Astrocyte (in vitro differentiated cells and primary cell): ENCODE measurements at regions not wholly inside any gene's neighbourhood (a gene's known extent, or its start where the extent isn't known, plus 50 kb on each side); places are given as distances from the start of the nearest gene placed in this dataset.

ENCODE experiments used
- DNase-seq: peaks from one replicate; pipeline ENCODE4 v3.0.0-alpha.2; 2010; ENCODE audit warnings: low read depth
- FAIRE-seq: peaks from 2 replicates; lab custom pipeline; 2011; peaks lifted over from hg19 to GRCh38; lab: Jason Lieb, UNC
- H2AFZ ChIP-seq: 2 replicates; pipeline ENCODE4 v1.6.0; 2012; ENCODE audit warnings: low read depth, low read length, inconsistent platforms
- H3K27ac ChIP-seq: 2 replicates; pipeline ENCODE4 v1.5.1; 2011; ENCODE audit warnings: low read depth, low read length, inconsistent platforms
- H3K27me3 ChIP-seq: 2 replicates; pipeline ENCODE4 v1.6.0; 2011; ENCODE audit warnings: low read length, inconsistent platforms; ENCODE audit not compliant: insufficient read depth
- H3K36me3 ChIP-seq: 2 replicates; pipeline ENCODE4 v1.5.1; 2011; ENCODE audit warnings: low read length, inconsistent platforms; ENCODE audit not compliant: insufficient read depth
- H3K4me1 ChIP-seq: 2 replicates; pipeline ENCODE4 v1.5.1; 2011; ENCODE audit warnings: low read length, inconsistent platforms; ENCODE audit not compliant: insufficient read depth
- H3K4me2 ChIP-seq: 2 replicates; pipeline ENCODE4 v1.6.0; 2012; ENCODE audit warnings: low read length, inconsistent platforms
- H3K4me3 ChIP-seq: 2 replicates; pipeline ENCODE4 v1.5.1; 2011; ENCODE audit warnings: low read depth, mild to moderate bottlenecking, low read length, inconsistent platforms; ENCODE audit not compliant: insufficient read depth
- H3K79me2 ChIP-seq: 2 replicates; pipeline ENCODE4 v1.6.0; 2012; ENCODE audit warnings: mild to moderate bottlenecking, low read length, inconsistent platforms; ENCODE audit not compliant: insufficient read depth
- H3K9ac ChIP-seq: 2 replicates; pipeline ENCODE4 v1.6.0; 2012; ENCODE audit warnings: mild to moderate bottlenecking, low read length, inconsistent platforms
- H3K9me3 ChIP-seq: 2 replicates; pipeline ENCODE4 v1.5.1; 2012; ENCODE audit warnings: low read depth, mild to moderate bottlenecking, low read length, inconsistent platforms; ENCODE audit not compliant: insufficient read depth
- H4K20me1 ChIP-seq: 2 replicates; pipeline ENCODE4 v1.6.0; 2012; ENCODE audit warnings: low read length, inconsistent platforms; ENCODE audit not compliant: insufficient read depth
- H3K27ac Mint-ChIP-seq: one replicate; pipeline ENCODE4 v1.8.0; 2021; ENCODE audit warnings: mild to moderate bottlenecking, mixed read lengths; ENCODE audit not compliant: unreplicated experiment
- H3K27me3 Mint-ChIP-seq: one replicate; pipeline ENCODE4 v1.8.0; 2021; ENCODE audit warnings: low read depth, mixed read lengths; ENCODE audit not compliant: unreplicated experiment
- H3K36me3 Mint-ChIP-seq: one replicate; pipeline ENCODE4 v1.8.0; 2021; ENCODE audit warnings: low read depth, mixed read lengths; ENCODE audit not compliant: unreplicated experiment
- H3K4me1 Mint-ChIP-seq: one replicate; pipeline ENCODE4 v1.8.0; 2021; ENCODE audit warnings: low read depth, mixed read lengths; ENCODE audit not compliant: unreplicated experiment
- H3K4me3 Mint-ChIP-seq: one replicate; pipeline ENCODE4 v1.8.0; 2021; ENCODE audit warnings: mild to moderate bottlenecking, moderate library complexity, mixed read lengths; ENCODE audit not compliant: unreplicated experiment
- H3K9me3 Mint-ChIP-seq: one replicate; pipeline ENCODE4 v1.8.0; 2021; ENCODE audit warnings: mild to moderate bottlenecking, mixed read lengths; ENCODE audit not compliant: unreplicated experiment
- EZH2 ChIP-seq: IDR thresholded peaks from 2 replicates; pipeline ENCODE4 v1.6.1; 2012; ENCODE audit warnings: mild to moderate bottlenecking, low read length, inconsistent platforms; ENCODE audit not compliant: insufficient read depth
- TF ChIP-seq, protein P1 (sequence below): IDR thresholded peaks from 2 replicates; pipeline ENCODE4 v1.5.1; 2011; ENCODE audit warnings: low read depth, mild to moderate bottlenecking, inconsistent platforms, low read length, moderate library complexity; ENCODE audit not compliant: insufficient read depth

DNA sequence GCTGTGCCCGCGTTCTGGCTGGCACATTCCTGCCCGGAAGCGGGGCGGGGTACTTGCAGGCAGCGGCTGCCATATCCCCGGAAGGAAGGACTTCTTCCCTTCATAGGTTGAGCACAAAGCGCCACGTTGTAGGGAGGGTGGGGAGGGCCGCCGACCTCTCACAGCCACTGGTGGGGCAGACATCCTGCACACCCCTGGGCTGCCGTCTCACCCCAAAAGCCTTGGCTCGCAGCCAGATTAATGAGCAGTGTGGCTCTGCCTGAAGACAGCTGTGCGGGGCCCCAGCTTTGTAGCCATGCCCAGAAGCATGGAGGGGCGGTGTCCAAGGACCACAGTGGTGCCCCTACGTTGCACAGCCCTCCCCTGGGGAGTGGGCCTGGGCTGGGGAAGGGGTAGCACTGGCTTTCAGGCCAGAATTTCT, 54.3 kb upstream of the DPYSL4 start:
- H3K27me3 Mint-ChIP-seq = peaks cover 31% of the 10 kb centered on the region
- TF ChIP-seq, protein P1, sequence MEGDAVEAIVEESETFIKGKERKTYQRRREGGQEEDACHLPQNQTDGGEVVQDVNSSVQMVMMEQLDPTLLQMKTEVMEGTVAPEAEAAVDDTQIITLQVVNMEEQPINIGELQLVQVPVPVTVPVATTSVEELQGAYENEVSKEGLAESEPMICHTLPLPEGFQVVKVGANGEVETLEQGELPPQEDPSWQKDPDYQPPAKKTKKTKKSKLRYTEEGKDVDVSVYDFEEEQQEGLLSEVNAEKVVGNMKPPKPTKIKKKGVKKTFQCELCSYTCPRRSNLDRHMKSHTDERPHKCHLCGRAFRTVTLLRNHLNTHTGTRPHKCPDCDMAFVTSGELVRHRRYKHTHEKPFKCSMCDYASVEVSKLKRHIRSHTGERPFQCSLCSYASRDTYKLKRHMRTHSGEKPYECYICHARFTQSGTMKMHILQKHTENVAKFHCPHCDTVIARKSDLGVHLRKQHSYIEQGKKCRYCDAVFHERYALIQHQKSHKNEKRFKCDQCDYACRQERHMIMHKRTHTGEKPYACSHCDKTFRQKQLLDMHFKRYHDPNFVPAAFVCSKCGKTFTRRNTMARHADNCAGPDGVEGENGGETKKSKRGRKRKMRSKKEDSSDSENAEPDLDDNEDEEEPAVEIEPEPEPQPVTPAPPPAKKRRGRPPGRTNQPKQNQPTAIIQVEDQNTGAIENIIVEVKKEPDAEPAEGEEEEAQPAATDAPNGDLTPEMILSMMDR = no peak
- TF ChIP-seq EZH2 = no peak
- H3K79me2 ChIP-seq = no peaks in the 10 kb centered on the region
- H3K36me3 ChIP-seq = no peaks in the 10 kb centered on the region
- H2AFZ ChIP-seq = no peak overlapping the region
- peaks cover 1% of the 10 kb centered on the region for H3K36me3 Mint-ChIP-seq
- no peaks in the 10 kb centered on the region for H3K9me3 Mint-ChIP-seq
- FAIRE-seq (no peak), DNase-seq (no peak)
- H3K27ac ChIP-seq = no peak overlapping the region
- H3K4me1 ChIP-seq = no peaks in the 10 kb centered on the region
- H3K9me3 ChIP-seq = no peaks in the 10 kb centered on the region
- H3K27me3 ChIP-seq = no peaks in the 10 kb centered on the region
- H3K4me2 ChIP-seq = no peak overlapping the region
- H3K9ac ChIP-seq = no peak overlapping the region
- peaks cover 4% of the 10 kb centered on the region for H3K4me1 Mint-ChIP-seq
- no peak overlapping the region for H3K4me3 Mint-ChIP-seq
- H3K4me3 ChIP-seq = no peak overlapping the region
- H4K20me1 ChIP-seq = no peaks in the 10 kb centered on the region
- H3K27ac Mint-ChIP-seq = no peak overlapping the region

DNA sequence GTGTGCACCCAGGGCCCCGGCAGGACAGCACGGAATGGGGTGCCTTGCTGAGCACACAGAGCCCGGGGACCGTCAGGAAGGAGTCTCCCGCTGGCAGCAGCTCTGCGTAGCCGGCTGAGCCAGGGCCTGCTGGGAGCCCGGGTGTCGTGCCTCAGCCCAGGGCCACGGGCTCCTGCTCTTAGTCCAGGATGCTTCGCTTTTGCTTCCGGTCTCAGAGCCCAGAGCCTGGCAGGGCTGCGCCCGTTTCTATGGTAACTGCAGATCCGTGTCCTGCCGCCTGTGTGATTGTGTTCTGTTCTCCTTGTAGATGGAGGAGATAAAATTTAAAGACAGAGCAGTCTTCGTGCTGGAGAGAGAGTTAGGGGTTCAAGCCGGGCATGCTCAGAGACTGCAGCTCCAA, 53.7 kb upstream of the DPYSL4 start:
- peaks cover 2% of the 10 kb centered on the region for H3K36me3 Mint-ChIP-seq
- no peak overlapping the region for H3K4me3 Mint-ChIP-seq
- no peaks in the 10 kb centered on the region for H3K4me1 ChIP-seq
- H3K9ac ChIP-seq = no peak overlapping the region
- H2AFZ ChIP-seq = no peak overlapping the region
- H3K4me1 Mint-ChIP-seq = peaks cover 4% of the 10 kb centered on the region
- H3K27me3 Mint-ChIP-seq = peaks cover 34% of the 10 kb centered on the region
- DNase-seq (no peak), FAIRE-seq (no peak)
- TF ChIP-seq, protein P1 = no peak
- TF ChIP-seq EZH2 = no peak
- H3K36me3 ChIP-seq = no peaks in the 10 kb centered on the region
- no peak overlapping the region for H3K4me2 ChIP-seq
- H3K27ac ChIP-seq = no peak overlapping the region
- no peaks in the 10 kb centered on the region for H3K9me3 ChIP-seq
- H3K79me2 ChIP-seq = no peaks in the 10 kb centered on the region
- no peak overlapping the region for H3K27ac Mint-ChIP-seq
- H4K20me1 ChIP-seq = no peaks in the 10 kb centered on the region
- H3K4me3 ChIP-seq = no peak overlapping the region
- H3K27me3 ChIP-seq = no peaks in the 10 kb centered on the region
- H3K9me3 Mint-ChIP-seq = no peaks in the 10 kb centered on the region

DNA sequence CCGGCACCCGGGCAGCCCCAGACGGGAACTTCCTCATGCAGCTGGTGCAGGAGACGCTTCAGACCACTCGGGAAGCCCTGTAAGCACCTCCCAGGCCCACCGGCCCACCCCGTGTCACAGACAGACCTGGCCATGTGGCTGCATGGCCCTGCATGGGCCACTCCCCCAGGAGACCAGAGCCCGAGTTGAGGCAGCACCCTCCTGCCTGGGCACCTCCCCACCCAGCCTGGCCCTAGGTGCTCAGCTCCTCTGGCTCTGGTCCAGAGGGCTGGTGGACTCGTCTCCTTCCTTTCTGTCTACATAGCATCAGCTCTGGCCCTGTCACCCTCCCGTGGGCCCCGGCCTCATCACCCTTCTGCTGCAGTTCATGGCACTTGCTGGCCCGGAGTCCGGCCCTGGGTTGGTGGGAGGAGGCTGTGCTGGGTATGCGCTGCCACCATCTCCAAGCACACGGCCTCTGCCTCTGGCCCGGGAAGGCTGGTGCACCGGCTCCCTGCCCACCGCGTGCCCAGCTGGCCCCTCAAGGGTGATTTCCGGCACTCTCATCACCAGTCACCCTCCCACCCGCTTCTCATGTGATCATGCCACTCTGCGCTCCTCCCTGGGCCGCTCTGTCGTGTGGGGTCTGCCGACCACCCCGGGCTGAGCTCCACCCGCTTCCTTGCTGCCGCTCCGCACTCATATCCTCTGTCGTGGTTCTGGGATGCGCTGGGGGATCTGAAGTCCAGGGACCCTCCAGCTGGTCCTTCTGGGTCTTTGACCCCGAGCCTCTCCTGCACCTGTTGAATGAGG, 53.1 kb upstream of the DPYSL4 start:
- Mint-ChIP-seq H3K27me3 (peaks cover 36% of the 10 kb centered on the region), H3K36me3 (peaks cover 2% of the 10 kb centered on the region), H3K4me3 (no peak overlapping the region), H3K4me1 (peaks cover 4% of the 10 kb centered on the region), H3K9me3 (no peaks in the 10 kb centered on the region), H3K27ac (no peak overlapping the region)
- H3K27me3 ChIP-seq = no peaks in the 10 kb centered on the region
- no peak overlapping the region for H3K9ac ChIP-seq
- no peaks in the 10 kb centered on the region for H3K9me3 ChIP-seq
- H3K4me1 ChIP-seq = no peaks in the 10 kb centered on the region
- FAIRE-seq (no peak), DNase-seq (no peak)
- no peak overlapping the region for H3K4me3 ChIP-seq
- H3K79me2 ChIP-seq = no peaks in the 10 kb centered on the region
- no peak for TF ChIP-seq EZH2
- TF ChIP-seq, protein P1 = no peak
- no peaks in the 10 kb centered on the region for H4K20me1 ChIP-seq
- H2AFZ ChIP-seq = no peak overlapping the region
- H3K27ac ChIP-seq = no peak overlapping the region
- no peak overlapping the region for H3K4me2 ChIP-seq
- H3K36me3 ChIP-seq = no peaks in the 10 kb centered on the region
